HUES6 (cell line): ENCODE measurements at regions not wholly inside any gene's neighbourhood (a gene's known extent, or its start where the extent isn't known, plus 50 kb on each side); places are given as distances from the start of the nearest gene placed in this dataset.

Source experiments
- H3K27ac ChIP-seq: 2 replicates; pipeline ENCODE4 v1.7.0; 2013; ENCODE audit warnings: low read depth, mild to moderate bottlenecking, low read length, inconsistent platforms
- H3K27me3 ChIP-seq: 2 replicates; pipeline ENCODE4 v1.6.1; 2013; ENCODE audit warnings: low read length; ENCODE audit not compliant: control insufficient read depth, insufficient read depth
- H3K36me3 ChIP-seq: 2 replicates; pipeline ENCODE4 v1.6.1; 2013; ENCODE audit warnings: low read length; ENCODE audit not compliant: control insufficient read depth, insufficient read depth
- H3K4me1 ChIP-seq: 2 replicates; pipeline ENCODE4 v1.6.1; 2013; ENCODE audit warnings: low read length; ENCODE audit not compliant: control insufficient read depth, insufficient read depth
- H3K4me3 ChIP-seq: 2 replicates; pipeline ENCODE4 v1.5.1; 2013; ENCODE audit warnings: low read depth, low read length
- H3K9ac ChIP-seq: one replicate; pipeline ENCODE4 v1.6.1; 2013; ENCODE audit warnings: mild to moderate bottlenecking, low read length
- H3K9me3 ChIP-seq: 2 replicates; pipeline ENCODE4 v1.6.1; 2013; ENCODE audit warnings: low read depth, low read length; ENCODE audit not compliant: control insufficient read depth, insufficient read depth

GRCh38 chr3:10585945-10586344 is 80.6 kb upstream of the ATP2B2 start:
- no peak overlapping the region for H3K9ac ChIP-seq
- H3K27ac ChIP-seq: no peak overlapping the region
- H3K36me3 ChIP-seq: no peaks in the 10 kb centered on the region
- H3K9me3 ChIP-seq: no peaks in the 10 kb centered on the region
- H3K27me3 ChIP-seq: peaks cover 15% of the 10 kb centered on the region
- no peaks in the 10 kb centered on the region for H3K4me1 ChIP-seq
- H3K4me3 ChIP-seq: no peak overlapping the region

GRCh38 chr3:10594915-10595314 is 89.5 kb upstream of the ATP2B2 start:
- H3K27ac ChIP-seq: no peak overlapping the region
- no peaks in the 10 kb centered on the region for H3K36me3 ChIP-seq
- H3K4me1 ChIP-seq: no peaks in the 10 kb centered on the region

DNA sequence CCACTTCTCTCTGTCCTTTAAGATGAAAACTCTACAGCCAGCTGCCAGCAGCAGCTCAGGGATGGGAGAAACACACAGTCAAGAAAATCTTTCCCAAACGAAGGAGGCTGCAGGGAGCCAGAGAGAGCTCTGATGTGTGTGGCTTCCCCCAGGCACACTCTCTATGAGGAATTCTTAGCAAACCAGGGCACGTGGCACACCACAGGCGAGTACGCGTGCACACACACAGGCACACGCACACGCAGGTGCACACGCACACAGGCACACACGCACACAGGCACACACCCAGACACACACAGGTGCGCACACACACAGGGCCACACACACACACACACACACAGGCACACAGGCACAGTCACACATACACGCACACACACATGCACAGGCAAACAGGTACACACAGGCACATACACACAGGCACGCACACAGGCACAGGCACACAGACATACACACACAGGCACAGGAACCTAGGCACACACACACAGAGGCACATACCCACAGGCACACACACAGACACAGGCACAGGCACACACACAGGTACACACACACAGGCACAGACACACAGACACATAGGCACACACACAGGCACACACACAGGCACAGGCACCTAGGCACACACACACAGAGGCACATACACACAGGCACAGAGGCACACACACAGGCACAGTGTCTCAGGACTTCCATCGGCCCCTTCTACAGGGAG is 91.5 kb upstream of the ATP2B2 start:
- Histone ChIP-seq H3K4me3 (no peak overlapping the region), H3K9ac (no peak overlapping the region), H3K36me3 (no peaks in the 10 kb centered on the region), H3K27me3 (peaks cover 4% of the 10 kb centered on the region; the same call in 1 of the 2 replicates), H3K9me3 (no peaks in the 10 kb centered on the region), H3K27ac (no peak overlapping the region), H3K4me1 (no peaks in the 10 kb centered on the region)

More at GRCh38 chr3:10594915-10595314, 89.5 kb upstream of the ATP2B2 start:
- Histone ChIP-seq H3K9ac (no peak overlapping the region), H3K27me3 (peaks cover 20% of the 10 kb centered on the region; the same call in 1 of the 2 replicates), H3K9me3 (no peaks in the 10 kb centered on the region), H3K4me3 (no peak overlapping the region)

DNA sequence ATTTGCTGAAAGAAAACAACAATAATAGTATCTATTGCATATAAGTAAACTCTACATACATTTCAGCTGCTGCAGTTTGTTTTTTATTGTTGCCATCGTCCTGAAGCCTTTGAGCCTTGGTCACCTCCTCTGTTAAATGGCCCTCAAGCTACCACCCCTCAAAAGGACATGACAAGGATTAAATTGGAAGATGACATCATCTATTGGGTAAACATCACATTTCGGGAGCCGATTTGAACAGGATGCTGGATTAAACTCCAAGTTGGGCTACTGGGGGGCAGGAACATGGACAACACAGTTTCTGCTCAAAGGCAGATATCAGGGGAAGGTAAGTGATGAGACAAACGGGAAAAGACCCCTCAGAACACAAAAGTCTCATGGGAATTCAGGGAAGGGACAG is 92.3 kb upstream of the ATP2B2 start:
- H3K9ac ChIP-seq: no peak overlapping the region
- H3K27me3 ChIP-seq: peaks cover 4% of the 10 kb centered on the region; the same call in 1 of the 2 replicates

DNA sequence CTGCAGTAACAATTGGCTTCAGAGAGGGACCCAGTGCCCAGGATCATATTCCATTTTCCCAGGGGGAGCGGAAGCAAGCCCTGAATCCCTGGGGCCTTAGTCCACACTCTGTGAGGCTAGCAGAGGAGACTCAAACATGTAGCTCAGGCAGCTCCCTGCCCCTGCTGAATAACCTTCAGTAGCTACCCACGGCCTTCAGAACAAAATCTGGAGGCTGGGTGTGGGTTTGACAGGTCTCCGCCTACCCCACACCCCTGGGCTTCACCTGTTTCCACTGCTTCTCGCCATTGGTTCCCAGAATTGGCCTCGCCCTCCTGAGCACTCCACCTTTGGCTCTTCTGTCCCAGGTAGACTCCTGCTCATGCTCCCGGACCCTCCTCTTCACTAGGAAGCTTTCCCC is 93.6 kb upstream of the ATP2B2 start:
- no peaks in the 10 kb centered on the region for H3K4me1 ChIP-seq
- H3K36me3 ChIP-seq: no peaks in the 10 kb centered on the region
- H3K27me3 ChIP-seq: peaks cover 4% of the 10 kb centered on the region; the same call in 1 of the 2 replicates
- no peaks in the 10 kb centered on the region for H3K9me3 ChIP-seq
- H3K27ac ChIP-seq: no peak overlapping the region
- no peak overlapping the region for H3K4me3 ChIP-seq
- H3K9ac ChIP-seq: no peak overlapping the region

More for the DNA sequence above, 92.3 kb upstream of the ATP2B2 start:
- H3K9me3 ChIP-seq: no peaks in the 10 kb centered on the region
- no peaks in the 10 kb centered on the region for H3K36me3 ChIP-seq
- no peaks in the 10 kb centered on the region for H3K4me1 ChIP-seq
- H3K4me3 ChIP-seq: no peak overlapping the region
- H3K27ac ChIP-seq: no peak overlapping the region

- H3K9ac ChIP-seq: no peak overlapping the region
- H3K4me1 ChIP-seq: no peaks in the 10 kb centered on the region
- no peak overlapping the region for H3K4me3 ChIP-seq
- H3K27ac ChIP-seq: no peak overlapping the region
- no peaks in the 10 kb centered on the region for H3K36me3 ChIP-seq
- no peaks in the 10 kb centered on the region for H3K9me3 ChIP-seq
- H3K27me3 ChIP-seq: peaks cover 4% of the 10 kb centered on the region; the same call in 1 of the 2 replicates
These were observed 94.1 kb upstream of the ATP2B2 start for GRCh38 chr3:10599444-10599843.

GRCh38 chr3:10600296-10600714 is 94.9 kb upstream of the ATP2B2 start:
- Histone ChIP-seq H3K27me3 (peaks cover 4% of the 10 kb centered on the region; the same call in 1 of the 2 replicates), H3K9ac (no peak overlapping the region), H3K4me3 (no peak overlapping the region), H3K9me3 (no peaks in the 10 kb centered on the region), H3K36me3 (no peaks in the 10 kb centered on the region), H3K4me1 (no peaks in the 10 kb centered on the region), H3K27ac (no peak overlapping the region)

DNA sequence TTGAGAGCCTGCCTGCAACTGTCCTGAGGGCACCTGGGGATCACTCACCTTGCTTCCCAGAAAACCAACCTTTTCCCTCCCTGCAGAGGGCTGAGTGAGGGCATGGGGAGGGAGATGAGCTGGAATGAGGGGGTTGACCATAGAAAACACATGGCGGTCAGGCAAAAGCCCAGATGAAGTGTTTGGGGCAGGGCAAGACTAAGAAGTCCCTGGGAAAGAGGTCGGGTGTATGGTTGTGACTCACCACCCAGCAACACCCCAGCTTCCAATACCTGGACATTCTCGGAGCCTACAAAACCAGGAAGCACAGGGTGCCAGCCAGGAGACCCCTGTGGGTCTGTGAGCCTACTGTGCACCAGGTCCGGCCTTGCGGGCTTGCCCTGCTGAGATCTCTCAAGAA is 95.3 kb upstream of the ATP2B2 start:
- Histone ChIP-seq H3K9me3 (no peaks in the 10 kb centered on the region), H3K36me3 (no peaks in the 10 kb centered on the region), H3K27ac (no peak overlapping the region)

DNA sequence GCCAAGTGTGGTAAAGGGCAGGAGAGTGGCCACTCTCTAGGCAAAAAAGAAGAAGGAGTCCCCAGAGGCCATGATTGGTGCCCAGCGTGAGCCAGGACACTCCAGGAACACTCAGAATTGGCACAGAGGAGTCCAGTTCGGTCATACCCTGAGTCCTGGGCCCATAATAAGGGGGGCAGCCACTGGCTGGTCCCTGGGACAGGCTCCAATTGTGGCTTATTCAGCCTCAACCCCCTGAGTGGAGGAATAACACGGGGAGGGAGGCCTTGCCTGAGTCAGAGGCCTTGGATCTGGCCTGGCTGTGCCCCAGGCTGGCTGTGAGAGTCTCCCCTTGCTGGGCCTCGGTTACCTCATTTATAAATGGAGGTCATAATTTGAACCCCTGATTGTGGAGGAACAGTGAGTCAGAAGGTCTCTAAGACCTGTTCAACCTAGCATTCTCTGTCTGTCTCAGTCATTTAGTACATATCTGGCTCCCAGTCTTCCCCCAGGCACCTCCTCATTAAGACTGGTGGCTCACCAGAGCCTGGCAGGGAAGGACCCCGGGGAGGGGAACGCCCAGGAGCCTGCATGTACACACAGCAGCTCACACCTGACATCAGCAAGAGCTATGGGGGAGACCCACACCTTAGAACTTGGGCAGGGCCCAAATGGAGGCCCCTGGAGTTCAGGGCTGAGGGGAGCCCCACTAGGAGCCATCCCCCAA is 95.9 kb upstream of the ATP2B2 start:
- no peaks in the 10 kb centered on the region for H3K36me3 ChIP-seq
- H3K4me1 ChIP-seq: no peaks in the 10 kb centered on the region
- H3K9me3 ChIP-seq: no peaks in the 10 kb centered on the region
- H3K9ac ChIP-seq: no peak overlapping the region
- no peak overlapping the region for H3K4me3 ChIP-seq
- no peak overlapping the region for H3K27ac ChIP-seq
- H3K27me3 ChIP-seq: peaks cover 4% of the 10 kb centered on the region; the same call in 1 of the 2 replicates

More for the DNA sequence above, 95.3 kb upstream of the ATP2B2 start:
- Histone ChIP-seq H3K9ac (no peak overlapping the region), H3K4me3 (no peak overlapping the region), H3K4me1 (no peaks in the 10 kb centered on the region), H3K27me3 (peaks cover 4% of the 10 kb centered on the region; the same call in 1 of the 2 replicates)

- H3K27ac ChIP-seq: no peak overlapping the region
- peaks cover 4% of the 10 kb centered on the region; the same call in 1 of the 2 replicates for H3K27me3 ChIP-seq
- H3K9me3 ChIP-seq: no peaks in the 10 kb centered on the region
- H3K4me1 ChIP-seq: no peaks in the 10 kb centered on the region
- no peak overlapping the region for H3K9ac ChIP-seq
- no peak overlapping the region for H3K4me3 ChIP-seq
- no peaks in the 10 kb centered on the region for H3K36me3 ChIP-seq
These were observed 96.5 kb upstream of the ATP2B2 start for GRCh38 chr3:10601857-10602230.

GRCh38 chr3:10602271-10602670 is 96.9 kb upstream of the ATP2B2 start:
- Histone ChIP-seq H3K36me3 (no peaks in the 10 kb centered on the region), H3K27ac (no peak overlapping the region), H3K4me1 (no peaks in the 10 kb centered on the region), H3K9ac (no peak overlapping the region), H3K4me3 (no peak overlapping the region), H3K9me3 (no peaks in the 10 kb centered on the region), H3K27me3 (no peaks in the 10 kb centered on the region)
